HG02981 (cell line): ENCODE measurements at regions not wholly inside any gene's neighbourhood (a gene's known extent, or its start where the extent isn't known, plus 50 kb on each side); places are given as distances from the start of the nearest gene placed in this dataset.

Source experiments
- ATAC-seq: cut with Tn5 transposase; IDR thresholded peaks from one replicate; pipeline ENCODE4 v1.9.1; 2021; ENCODE audit warnings: mild to moderate bottlenecking, moderate library complexity; ENCODE audit not compliant: unreplicated experiment

GRCh38 chr4:35559559-35560365 lies 684.6 kb downstream of the ARAP2 start:
- ATAC-seq: no peak

- ATAC-seq: no peak
These were observed 681.5 kb downstream of the ARAP2 start for GRCh38 chr4:35562861-35563260.

GRCh38 chr4:35565640-35566039 lies 678.7 kb downstream of the ARAP2 start:
- no peak for ATAC-seq

GRCh38 chr4:35591035-35591434 lies 653.3 kb downstream of the ARAP2 start:
- no peak for ATAC-seq

GRCh38 chr4:35604252-35604651 lies 640.1 kb downstream of the ARAP2 start:
- no peak for ATAC-seq

- no peak for ATAC-seq
These were observed 639.6 kb downstream of the ARAP2 start for GRCh38 chr4:35604724-35605123.

GRCh38 chr4:35608205-35608604 lies 636.1 kb downstream of the ARAP2 start:
- no peak for ATAC-seq

GRCh38 chr4:35614120-35614519 lies 630.2 kb downstream of the ARAP2 start:
- ATAC-seq: no peak

- ATAC-seq: no peak
These were observed 604.4 kb downstream of the ARAP2 start for GRCh38 chr4:35639929-35640328.

GRCh38 chr4:35643661-35644060 lies 600.7 kb downstream of the ARAP2 start:
- no peak for ATAC-seq

- ATAC-seq: no peak
These were observed 599.7 kb downstream of the ARAP2 start for GRCh38 chr4:35644591-35644990.

GRCh38 chr4:35649011-35649410 lies 595.3 kb downstream of the ARAP2 start:
- ATAC-seq: no peak

- ATAC-seq: no peak
These were observed 594.5 kb downstream of the ARAP2 start for GRCh38 chr4:35649778-35650177.

- ATAC-seq: no peak
These were observed 592.1 kb downstream of the ARAP2 start for GRCh38 chr4:35652197-35652596.

- no peak for ATAC-seq
These were observed 590.9 kb downstream of the ARAP2 start for GRCh38 chr4:35653451-35653850.

GRCh38 chr4:35673137-35673536 lies 571.2 kb downstream of the ARAP2 start:
- ATAC-seq: no peak

GRCh38 chr4:35684755-35685154 lies 559.6 kb downstream of the ARAP2 start:
- ATAC-seq: no peak

GRCh38 chr4:35689870-35690269 lies 554.4 kb downstream of the ARAP2 start:
- no peak for ATAC-seq

GRCh38 chr4:35690271-35690670 lies 554.0 kb downstream of the ARAP2 start:
- ATAC-seq: no peak

GRCh38 chr4:35695003-35695402 lies 549.3 kb downstream of the ARAP2 start:
- no peak for ATAC-seq

GRCh38 chr4:35695421-35695820 lies 548.9 kb downstream of the ARAP2 start:
- no peak for ATAC-seq

- peak; percentile 97 for ATAC-seq
These were observed 547.0 kb downstream of the ARAP2 start for GRCh38 chr4:35697210-35697736.

GRCh38 chr4:35700663-35701062 lies 543.7 kb downstream of the ARAP2 start:
- ATAC-seq: no peak
